ENCODE measurements at regions not wholly inside any gene's neighbourhood (a gene's known extent, or its start where the extent isn't known, plus 50 kb on each side); places are given as distances from the start of the nearest gene placed in this dataset.

GRCh38 chr4:160631044-160631443 lies 1528.2 kb downstream of the RAPGEF2 start:
- H3K4me3 ChIP-seq (replicated peaks in 1 of 2; ENCODE audit: low read depth in 2 of 2, low read length in 2 of 2), result no peak overlapping the region
- no peak for TF ChIP-seq CTCF (IDR thresholded peaks at IDR 0.05; ENCODE audit: low read depth, low read length)
- DNase-seq (ENCODE audit: low read depth in 2 of 2), result no peak

- no peak for TF ChIP-seq CTCF (IDR thresholded peaks at IDR 0.05; ENCODE audit: low read depth, low read length)
- H3K4me3 ChIP-seq (replicated peaks in 1 of 2; ENCODE audit: low read depth in 2 of 2, low read length in 2 of 2), result no peak overlapping the region
- DNase-seq (ENCODE audit: low read depth in 2 of 2), result no peak
These were observed 1511.0 kb downstream of the FSTL5 start for GRCh38 chr4:160652790-160653189.

- no peak for TF ChIP-seq CTCF (IDR thresholded peaks at IDR 0.05; ENCODE audit: low read depth, low read length)
- no peak overlapping the region for H3K4me3 ChIP-seq (replicated peaks in 1 of 2; ENCODE audit: low read depth in 2 of 2, low read length in 2 of 2)
- no peak for DNase-seq (ENCODE audit: low read depth in 2 of 2)
These were observed 1488.2 kb downstream of the FSTL5 start for GRCh38 chr4:160675550-160675949.

GRCh38 chr4:160685729-160686128 lies 1478.1 kb downstream of the FSTL5 start:
- no peak for DNase-seq (ENCODE audit: low read depth in 2 of 2)
- no peak overlapping the region for H3K4me3 ChIP-seq (replicated peaks in 1 of 2; ENCODE audit: low read depth in 2 of 2, low read length in 2 of 2)
- TF ChIP-seq CTCF (IDR thresholded peaks at IDR 0.05; ENCODE audit: low read depth, low read length), result no peak

GRCh38 chr4:160701671-160702070 lies 1462.1 kb downstream of the FSTL5 start:
- DNase-seq (ENCODE audit: low read depth in 2 of 2), result no peak
- TF ChIP-seq CTCF (IDR thresholded peaks at IDR 0.05; ENCODE audit: low read depth, low read length), result no peak
- H3K4me3 ChIP-seq (replicated peaks in 1 of 2; ENCODE audit: low read depth in 2 of 2, low read length in 2 of 2), result no peak overlapping the region

GRCh38 chr4:160709026-160709425 lies 1454.8 kb downstream of the FSTL5 start:
- no peak overlapping the region for H3K4me3 ChIP-seq (replicated peaks in 1 of 2; ENCODE audit: low read depth in 2 of 2, low read length in 2 of 2)
- DNase-seq (ENCODE audit: low read depth in 2 of 2), result no peak
- no peak for TF ChIP-seq CTCF (IDR thresholded peaks at IDR 0.05; ENCODE audit: low read depth, low read length)

GRCh38 chr4:160709546-160709945 lies 1454.3 kb downstream of the FSTL5 start:
- no peak for TF ChIP-seq CTCF (IDR thresholded peaks at IDR 0.05; ENCODE audit: low read depth, low read length)
- H3K4me3 ChIP-seq (replicated peaks in 1 of 2; ENCODE audit: low read depth in 2 of 2, low read length in 2 of 2), result no peak overlapping the region
- DNase-seq (ENCODE audit: low read depth in 2 of 2), result no peak
